Left forelimb (tissue), 1 donor: ENCODE measurements at regions not wholly inside any gene's neighbourhood (a gene's known extent, or its start where the extent isn't known, plus 50 kb on each side); places are given as distances from the start of the nearest gene placed in this dataset.
"Not testable (repeated sequence)": the region's sequence is repeated elsewhere in the genome, so short reads cannot be mapped to it uniquely, and the experiment has no call there.

Source experiments
- DNase-seq: peaks from one replicate; pipeline ENCODE4 v3.0.0-alpha.2; 2018; ENCODE audit warnings: low spot score

DNA sequence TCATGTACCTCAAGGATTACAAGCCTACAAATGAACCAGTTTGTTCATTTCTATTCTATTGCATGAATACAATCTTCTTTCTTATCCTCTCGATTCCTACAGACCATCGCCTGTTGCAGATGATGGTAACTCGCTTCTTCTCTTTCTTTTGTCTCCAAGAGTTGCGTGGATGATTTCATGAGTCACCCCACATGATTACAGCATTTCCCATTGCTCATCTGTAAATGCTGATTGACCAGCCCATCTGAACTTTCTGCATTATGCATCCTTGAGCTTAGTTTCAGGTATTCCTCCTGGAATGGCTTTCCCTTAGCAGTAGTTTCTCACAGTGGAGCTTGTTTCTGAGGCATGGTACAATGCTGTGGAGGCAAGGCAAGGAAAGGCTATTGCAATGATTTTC is 109.6 kb upstream of the TOPAZ1 start:
- no peak for DNase-seq

DNA sequence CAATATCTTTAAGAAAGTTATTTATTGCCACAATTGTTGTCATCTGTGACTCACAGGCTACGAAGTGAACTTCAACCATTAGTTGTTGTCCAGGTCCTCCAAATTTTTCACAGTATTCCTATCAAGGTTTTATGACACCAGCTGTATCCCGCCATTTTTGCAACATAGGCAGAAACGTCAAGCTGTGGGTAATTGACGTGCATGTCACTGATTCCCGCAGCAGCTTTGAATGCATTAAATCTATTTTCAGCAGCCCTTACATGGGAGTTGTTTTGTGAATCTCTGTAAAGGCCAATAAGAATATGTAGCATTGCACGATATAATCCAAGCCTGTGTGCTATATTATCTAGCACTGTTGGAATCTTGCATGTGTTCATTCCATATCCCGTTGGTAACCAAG is 109.1 kb upstream of the TOPAZ1 start:
- DNase-seq, result no peak

GRCh38 chr3:44136421-44136820 is 105.3 kb upstream of the TOPAZ1 start:
- DNase-seq, result no peak

DNA sequence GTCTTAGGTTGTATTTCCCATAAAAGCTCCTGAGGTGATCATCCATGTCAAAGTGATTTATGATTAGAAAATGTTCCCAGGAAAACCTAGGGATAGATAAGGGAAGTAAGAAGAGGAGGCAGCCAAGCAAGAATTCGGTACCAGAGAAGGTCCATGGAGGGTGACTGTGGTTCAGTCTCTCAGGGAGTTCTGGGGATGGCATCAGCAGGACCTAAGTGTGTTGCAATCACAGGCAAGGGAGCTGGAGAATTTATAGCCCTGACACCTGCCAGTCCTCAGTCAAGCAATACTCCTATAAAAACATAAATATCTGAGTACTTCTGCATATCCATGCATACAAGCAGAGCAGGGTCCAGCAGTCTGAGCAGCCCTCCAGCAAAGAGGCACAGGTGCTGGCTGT is 95.6 kb upstream of the TOPAZ1 start:
- DNase-seq, result no peak

- DNase-seq, result no peak
These were observed 81.9 kb upstream of the TOPAZ1 start for GRCh38 chr3:44159696-44160300.

- DNase-seq, result no peak
These were observed 80.9 kb upstream of the TOPAZ1 start for GRCh38 chr3:44160818-44161217.

- no peak for DNase-seq
These were observed 69.8 kb upstream of the TOPAZ1 start for GRCh38 chr3:44171891-44172290.

- not testable (repeated sequence) for DNase-seq
These were observed 69.0 kb upstream of the TOPAZ1 start for GRCh38 chr3:44172701-44173100.

DNA sequence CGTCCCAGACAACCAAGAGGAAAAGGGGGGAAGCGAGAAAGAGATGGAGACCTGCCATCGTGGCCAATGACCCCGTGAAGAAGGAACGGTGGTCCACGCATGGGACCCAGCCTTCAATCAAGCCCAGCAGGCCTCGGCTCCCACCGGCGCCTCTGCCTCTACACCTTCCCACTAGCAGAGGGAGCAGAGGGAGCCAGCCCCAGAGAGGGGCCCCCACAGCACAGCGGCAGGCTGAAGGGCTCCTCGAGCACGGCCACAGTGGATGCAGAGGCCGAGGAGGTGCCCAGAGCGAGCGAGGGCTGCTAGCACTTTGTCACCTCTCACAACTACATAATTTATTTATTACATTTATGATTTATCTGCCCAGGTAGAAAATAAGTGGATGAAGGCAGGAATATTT is 68.4 kb upstream of the TOPAZ1 start:
- no peak for DNase-seq

- no peak for DNase-seq
These were observed 66.6 kb upstream of the TOPAZ1 start for GRCh38 chr3:44175070-44175469.

- no peak for DNase-seq
These were observed 62.4 kb upstream of the TOPAZ1 start for GRCh38 chr3:44179246-44179645.

- no peak for DNase-seq
These were observed 57.2 kb upstream of the TOPAZ1 start for GRCh38 chr3:44184319-44184953.

DNA sequence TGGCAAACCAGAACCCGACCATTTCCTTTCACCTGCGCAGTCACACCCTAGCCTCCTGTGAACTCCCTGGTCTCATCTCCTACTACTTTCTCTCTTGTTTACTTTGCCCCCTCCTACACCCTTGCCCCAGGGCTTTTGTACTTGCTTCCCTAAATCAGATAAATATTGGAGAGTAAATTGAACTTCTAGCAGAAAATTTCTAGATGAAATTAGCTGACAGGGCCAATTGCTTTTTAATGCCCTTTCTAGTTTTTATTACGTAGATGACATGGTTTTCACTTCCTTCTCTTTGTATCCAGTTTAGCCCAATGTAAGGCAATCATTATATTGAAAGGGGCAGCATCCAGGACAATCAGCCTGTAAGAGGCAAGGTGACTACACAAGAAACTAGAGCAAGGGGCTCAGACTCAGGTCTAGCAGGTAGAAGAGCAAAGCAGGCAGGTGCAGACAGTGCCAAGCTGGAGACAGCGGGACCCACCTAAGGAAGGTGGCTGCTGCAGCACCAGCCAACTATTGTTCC is 56.2 kb upstream of the TOPAZ1 start:
- no peak for DNase-seq

DNA sequence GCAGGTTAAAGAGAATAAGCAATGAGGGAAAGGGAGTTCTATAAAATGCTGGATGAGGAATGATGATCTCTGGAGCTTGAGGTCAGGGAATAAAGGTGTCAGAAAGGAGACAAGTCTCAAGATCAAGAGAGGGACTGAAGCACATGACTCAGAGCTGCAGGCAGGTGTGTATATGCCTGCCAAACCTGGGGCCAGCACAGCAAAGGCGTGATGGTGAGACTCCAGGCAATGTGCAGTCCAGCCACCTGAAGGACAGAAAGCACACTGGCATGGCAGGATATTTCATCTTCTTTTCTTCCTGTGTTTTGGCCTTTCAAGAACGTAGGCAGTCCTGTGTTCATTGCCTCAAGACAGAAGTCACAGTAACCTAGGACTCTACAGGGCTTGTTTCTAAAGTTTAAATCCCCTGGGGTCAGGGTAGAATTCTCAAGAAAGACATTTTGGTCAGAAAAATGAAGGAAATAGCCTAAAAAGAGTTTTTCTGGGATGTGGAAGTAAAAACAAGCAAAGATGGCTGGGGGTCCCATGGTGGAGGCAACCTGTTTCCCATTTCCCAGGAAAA is 55.5 kb upstream of the TOPAZ1 start:
- DNase-seq, result no peak

DNA sequence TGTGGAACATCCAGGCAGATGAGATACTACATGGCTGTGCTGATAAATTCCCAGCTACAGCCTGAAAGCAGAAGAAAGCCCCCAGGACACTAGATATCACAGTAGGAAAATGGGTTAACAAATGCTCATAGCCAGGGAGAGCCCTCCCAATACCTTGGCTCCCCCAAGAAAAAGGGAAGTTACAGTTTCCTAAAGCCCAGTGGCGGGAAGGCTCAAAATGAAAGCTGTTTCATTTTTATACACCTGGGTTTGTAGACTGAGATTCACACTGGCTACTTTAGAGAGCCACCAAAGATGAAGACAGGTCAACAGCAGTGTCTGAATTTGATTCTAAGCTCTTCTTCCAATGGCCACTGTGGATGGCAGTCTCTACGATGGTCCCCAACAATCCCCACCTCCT is 55.0 kb upstream of the TOPAZ1 start:
- no peak for DNase-seq
